GM03348 (cell line): ENCODE measurements at regions not wholly inside any gene's neighbourhood (a gene's known extent, or its start where the extent isn't known, plus 50 kb on each side); places are given as distances from the start of the nearest gene placed in this dataset.
A peak's percentile ranks its signal among the peaks of the same experiment; 100 is the strongest.

ENCODE experiments used
- DNase-seq: peaks from one replicate; pipeline ENCODE4 v3.0.0; 2012; ENCODE audit warnings: low spot score

DNA sequence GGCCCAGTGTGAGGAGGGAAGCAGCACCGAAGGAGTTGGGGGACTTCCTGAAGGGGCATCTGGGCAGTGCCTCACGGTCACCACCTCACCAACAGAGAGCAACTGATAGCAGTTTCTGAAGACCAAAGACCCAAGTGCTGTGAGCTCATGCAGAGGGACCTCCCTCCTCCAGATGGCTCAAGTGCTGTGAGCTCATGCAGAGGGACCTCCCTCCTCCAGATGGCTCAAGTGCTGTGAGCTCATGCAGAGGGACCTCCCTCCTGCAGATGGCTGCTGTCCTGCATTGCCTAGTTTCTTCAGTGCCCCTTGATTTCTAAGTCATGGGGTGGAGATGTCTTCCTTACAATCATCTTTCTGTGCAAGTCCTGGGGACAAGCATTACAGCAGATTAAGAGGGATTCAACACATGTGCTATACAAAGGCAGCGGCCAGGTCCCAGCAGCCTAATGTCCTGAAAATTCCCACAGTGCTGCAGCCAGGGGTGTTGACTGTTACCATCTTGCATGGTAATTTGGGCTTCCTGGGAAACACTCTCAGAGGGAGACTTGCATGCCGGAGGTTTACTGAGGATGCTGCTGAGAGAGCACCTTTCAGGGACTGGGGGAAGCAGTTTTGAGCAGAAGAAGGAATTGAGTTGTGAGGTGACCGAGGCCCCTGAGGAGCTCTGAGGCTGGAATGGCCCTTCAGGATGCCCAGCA is 409.3 kb downstream of the GALR1 start:
- DNase-seq: no peak

DNA sequence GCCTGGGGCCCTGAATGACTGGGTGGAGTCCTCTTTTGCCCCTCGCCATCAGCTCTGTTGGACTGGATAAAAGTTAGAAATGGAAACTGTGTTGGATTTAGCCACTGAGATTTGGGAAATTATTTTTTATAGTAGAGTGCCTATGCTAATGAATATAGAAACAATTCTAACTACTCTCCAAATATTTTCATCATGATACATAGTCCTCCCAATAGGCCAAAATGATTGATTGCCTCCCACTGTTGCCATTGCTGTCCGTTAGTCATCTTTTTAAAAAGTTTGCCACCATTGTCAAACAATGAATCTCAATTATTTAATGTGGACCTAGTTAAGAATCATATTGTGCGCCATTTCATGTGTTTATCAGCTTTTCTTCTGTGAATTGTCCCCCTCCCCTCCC is 417.0 kb downstream of the GALR1 start:
- no peak for DNase-seq

DNA sequence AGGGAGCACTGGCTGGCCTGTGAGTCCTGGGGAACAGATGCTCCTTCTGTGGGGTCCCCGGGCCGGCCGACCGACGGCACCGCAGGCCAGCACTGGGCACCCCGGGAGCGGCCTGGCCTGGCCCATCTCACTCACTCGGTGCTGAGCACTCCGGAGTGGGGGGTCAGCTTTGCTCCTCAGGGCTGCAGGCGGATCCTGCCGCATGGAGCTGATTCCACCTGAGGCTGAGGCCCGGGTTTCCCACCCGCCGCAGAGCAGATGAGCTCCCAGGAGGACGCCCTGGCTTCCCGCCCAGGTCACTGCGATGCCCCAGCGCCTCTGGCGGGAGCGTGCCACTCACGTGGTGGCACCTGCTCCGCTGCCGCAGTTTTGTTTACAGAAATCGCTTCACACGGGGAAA is 418.6 kb downstream of the GALR1 start:
- no peak for DNase-seq

DNA sequence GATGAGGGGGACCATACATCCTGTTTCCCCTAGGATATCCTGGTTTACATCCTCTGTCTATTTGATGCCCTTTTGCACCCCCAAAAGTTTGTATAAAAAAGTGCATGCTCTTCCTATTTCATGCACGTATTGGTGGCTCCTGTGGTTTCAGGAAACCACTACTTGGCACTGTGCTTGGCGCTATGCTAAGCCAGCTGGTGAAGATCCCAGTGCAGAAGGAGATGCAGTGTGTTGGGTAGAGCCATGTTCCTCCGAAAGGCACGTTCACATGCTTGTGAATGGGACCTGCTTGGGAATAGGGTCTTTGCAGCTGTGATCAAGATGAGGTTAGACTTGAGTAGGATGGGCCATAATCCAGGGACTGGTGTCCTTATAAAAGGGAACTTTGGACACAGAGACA is 419.7 kb downstream of the GALR1 start:
- DNase-seq: no peak

DNA sequence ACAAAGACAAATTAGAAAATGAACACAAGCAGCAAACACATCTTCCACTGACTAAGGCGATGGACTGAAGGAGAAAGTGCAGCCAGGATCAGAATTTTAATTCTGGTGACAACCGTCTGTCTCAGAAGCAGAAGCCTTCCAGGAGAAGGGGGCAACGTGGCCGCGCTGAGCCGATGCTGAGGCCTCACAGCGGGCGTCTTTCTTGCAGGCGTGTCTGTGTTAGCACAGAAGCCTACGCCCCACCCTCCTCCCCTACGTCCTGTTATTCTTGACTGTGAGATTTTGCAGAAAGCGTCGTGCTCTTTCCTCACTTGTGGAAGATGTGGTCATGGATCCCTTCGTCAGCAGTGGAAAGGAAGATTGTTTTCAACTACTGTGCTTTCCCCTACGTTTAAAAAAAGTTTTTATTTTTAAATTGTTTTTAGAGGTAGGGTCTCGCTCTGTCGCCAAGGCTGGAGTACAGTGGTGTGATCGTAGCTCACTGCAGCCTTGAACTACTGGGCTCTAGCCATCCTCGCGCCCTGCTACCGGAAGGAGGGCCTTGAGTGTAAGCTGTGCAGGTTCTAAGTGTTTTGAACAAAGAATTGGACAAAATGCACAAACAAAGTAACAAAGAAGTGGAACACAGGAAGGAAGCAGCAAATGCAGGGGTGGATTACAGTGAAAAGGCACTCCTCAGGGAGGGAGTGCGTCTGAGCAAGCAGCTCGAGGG is 422.0 kb downstream of the GALR1 start:
- no peak for DNase-seq

DNA sequence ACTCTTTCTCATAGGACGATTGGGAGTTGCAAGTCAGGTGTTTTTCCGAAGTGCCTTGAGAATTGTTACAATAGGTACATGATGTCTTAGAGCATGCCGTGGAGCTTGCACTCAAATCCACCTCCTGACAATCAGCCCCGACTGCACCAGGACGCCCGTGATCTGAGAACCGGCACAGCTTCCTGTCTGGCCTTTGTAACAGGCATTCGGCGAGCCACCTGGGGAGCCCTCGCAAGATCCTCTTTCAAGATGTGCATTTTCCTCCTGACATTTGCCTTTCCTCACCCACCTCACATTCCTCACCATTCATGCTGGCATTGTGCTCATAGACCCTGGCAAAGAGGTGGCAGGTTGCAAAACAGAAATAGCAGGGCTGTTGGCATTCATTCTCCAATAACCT is 427.3 kb downstream of the GALR1 start:
- no peak for DNase-seq

DNA sequence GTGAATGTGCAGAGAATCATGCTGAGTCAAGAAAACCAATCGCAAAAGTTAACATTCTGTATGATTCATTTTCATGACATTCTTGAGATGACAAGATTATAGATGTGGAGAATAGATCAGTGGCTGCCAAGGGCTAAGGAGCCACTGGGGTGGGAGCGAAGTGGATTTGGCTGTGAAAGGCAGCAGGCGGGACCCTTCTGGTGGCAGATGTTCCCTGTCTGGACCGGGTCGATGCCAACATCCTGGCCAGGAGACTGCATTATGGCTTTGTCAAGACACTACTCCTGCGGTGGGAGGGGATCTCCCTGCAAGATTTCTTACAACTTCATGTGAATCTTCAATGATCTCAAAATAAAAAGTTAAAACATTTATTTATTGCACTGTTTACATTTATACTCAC is 427.9 kb downstream of the GALR1 start:
- no peak for DNase-seq

DNA sequence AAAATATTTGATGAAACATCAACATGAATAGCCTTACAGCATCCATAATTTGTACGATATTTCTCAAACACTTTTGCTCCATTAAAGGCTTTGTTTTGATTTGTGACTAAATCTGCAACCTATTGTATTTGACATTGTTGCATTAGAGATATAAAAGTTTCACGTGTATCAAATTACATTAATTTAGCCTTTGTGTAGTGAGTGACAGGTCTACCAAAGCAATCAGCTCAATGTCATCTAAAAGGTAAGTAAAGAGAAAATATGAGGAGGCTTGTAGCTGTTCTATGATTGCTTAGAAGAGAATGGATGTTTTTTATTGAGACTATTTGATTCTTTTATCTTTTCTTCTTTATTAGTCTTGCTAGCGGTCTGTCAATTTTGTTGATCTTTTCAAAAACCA is 430.2 kb downstream of the GALR1 start:
- no peak for DNase-seq

DNA sequence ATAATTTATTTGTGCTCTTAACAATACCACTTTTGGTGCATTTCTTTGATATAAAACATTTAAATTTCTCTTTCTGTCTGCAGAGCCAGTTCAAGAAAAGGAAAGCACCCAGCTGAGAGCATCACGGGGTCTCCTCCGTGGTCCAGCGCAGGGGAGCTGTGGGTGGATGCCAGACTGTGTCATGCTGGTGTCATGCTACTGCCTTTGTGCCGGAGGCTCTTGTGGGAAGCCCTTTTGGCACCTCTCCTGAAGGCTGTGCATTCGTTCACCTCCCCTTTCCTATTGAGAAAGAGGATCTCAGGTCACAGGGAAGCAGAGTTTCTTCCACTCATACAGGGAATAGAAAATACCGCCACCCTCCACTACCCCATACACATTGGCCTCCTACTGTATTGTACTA is 450.4 kb downstream of the GALR1 start:
- DNase-seq: no peak

DNA sequence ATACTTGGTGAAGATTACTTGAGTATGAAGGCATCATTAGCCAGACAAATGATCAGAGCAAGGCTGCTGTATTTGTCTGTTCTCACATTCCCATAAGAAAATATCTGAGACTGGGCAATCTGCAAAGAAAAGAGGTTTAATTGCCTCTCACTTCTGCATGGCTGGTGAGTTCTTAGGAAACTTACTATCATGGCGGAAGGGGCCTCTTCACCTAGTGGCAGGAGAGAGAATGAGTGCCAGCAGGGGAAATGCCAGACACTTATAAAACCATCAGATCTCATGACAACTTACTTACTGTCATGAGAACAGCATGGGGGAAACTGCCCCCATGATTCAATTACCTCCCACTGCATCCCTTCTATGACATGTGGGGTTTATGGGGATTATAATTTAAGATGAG is 452.3 kb downstream of the GALR1 start:
- no peak for DNase-seq

DNA sequence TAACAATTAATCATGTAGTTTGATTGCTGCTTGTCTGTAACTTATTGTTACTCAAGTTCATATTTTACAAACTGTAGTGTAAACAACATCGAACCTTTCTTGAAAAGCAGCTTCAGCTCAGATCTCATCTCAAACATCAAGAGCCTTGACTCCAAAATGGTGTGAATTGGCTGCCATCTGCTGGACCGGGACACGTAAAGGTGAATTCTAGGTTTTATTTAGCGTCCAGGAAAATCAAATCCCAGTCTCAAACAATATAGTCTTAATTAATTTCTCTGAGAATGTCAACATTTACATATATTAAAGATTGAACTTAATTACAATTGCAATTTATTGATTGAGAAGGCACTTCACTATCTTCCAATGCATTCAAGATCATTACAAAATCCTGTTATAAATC is 453.0 kb downstream of the GALR1 start:
- no peak for DNase-seq

DNA sequence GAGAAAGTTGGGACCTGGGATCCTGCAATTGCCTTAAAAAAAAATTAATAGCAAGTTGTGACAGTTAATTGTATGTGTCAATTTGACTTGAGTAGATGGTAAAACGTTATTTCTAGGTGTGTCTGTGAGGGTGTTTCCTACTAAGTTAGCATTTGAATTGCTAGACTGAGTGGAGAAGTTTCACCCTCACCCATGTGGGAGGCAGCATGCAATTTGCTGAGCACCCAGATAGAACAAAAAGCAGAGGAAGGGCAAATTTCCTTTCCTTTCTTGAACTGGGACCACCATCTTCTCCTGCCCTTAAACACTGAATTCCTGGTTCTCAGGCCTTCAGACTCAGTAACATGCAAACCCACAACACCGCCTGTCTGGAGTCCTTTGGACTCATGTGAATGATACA is 455.7 kb downstream of the GALR1 start:
- DNase-seq: no peak

DNA sequence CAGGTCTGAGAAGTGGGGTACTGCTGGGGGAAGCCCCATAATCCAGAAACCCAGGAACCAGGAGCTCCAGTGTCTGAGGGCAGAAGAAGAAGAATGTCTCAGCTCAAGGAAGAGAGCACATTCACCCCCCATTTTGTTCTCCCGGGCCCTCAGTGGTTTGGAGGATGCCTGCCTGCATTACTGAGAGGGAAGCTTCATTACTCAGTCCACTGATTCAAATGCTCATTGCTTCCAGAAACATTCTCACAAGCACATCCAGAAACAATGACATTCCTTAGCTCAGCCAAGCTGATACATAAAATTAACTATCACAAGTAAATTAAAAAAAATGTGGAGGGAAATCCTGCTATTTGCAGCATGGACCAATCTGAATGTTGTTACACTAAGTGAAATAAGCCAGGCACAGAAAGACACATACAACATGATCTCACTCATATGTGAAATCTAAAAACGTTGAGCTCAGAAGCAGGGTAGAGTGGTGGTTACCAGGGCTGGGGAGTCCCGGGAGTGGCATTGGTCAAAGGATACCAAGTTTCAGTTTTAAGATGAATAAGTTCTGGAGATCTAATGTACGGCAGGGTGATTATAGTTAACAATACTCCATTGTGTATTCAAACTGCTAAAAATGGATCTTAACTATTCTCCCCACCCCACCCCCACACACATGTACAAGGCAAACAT is 459.3 kb downstream of the GALR1 start:
- peak; percentile 5 for DNase-seq

DNA sequence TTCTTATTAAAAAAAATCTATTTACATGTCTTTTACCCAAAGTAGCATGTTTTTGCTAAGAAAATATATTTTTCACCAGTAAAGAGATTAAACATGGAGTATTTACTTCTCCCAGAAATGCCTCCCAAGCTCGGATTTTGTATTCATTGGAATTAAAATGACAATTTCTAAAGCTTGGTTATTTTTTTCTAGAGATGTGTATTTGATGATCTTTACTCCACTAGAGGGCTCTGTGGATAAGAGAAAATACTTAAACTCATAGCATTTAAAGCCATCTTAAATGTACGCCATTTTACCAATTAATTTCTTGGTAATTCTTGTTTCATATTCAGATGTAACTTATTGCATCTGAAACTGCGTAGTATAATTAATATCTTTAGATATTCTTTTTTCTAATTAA is 461.4 kb downstream of the GALR1 start:
- DNase-seq: peak; percentile 9

DNA sequence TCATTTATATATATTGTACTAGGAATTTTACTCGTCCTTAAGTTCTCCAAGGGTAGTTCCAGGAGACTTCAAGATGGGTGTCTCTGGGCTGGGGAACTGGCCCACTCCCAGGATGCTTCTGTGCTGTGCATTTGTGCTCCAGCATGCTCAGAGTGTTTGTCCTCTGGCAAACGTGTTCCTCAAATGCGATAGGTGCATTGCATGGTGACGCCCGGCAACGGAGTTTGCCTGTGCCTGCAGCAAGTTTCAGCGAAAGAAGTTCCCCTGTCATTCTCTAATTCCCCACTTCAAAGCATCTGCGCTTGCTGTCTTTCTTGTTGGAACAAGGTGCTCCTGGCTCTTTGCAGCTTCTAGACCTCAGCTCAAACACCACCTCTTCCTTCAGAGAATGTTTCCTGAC is 465.1 kb downstream of the GALR1 start:
- no peak for DNase-seq

DNA sequence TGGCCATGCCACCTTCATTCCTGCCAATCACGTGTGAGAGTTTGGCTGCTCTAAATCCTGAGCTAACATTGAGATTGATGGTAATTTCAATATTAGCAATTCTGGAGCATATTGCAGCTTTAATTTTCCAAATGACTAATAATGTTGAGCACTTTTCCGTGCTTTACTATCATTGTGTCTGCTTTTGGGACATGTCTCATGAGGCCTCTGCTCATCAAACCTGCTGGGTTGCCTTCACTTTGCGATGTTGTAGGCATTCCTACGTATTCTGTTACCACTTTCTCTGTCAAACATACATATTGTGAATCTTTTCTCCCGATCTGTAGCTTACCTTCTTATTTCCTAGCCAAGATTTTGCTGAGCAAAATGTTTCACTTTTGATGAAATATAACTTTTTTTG is 466.6 kb downstream of the GALR1 start:
- no peak for DNase-seq

DNA sequence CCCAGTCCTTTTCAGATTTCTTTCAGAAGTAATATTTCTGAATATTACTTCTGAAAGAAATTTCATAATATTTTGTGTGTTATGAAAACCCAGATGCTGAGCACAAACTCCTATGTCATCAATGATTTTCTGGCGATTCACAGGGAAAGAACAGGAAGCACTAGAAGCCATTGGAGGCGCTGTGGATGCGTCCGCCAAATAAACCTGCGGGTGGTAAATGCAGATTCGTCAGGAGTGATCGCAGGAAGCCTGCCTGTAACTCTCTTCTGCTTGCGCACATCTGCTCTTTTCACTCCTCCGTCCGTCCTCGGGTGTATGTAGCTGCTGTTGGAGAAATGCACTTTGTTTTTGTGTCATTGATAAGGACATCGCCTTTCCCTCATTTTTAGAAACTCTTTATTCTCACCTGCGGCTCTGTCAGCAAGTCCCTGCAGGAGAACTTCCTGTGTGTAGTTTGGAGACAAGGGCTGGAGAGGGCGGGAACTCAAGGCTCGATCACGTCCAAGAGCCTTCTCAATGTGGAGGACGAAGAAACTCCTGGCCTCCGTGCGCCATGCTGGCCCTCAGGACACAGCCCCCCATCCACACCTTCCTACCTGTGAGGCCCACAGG is 483.8 kb downstream of the GALR1 start:
- no peak for DNase-seq

DNA sequence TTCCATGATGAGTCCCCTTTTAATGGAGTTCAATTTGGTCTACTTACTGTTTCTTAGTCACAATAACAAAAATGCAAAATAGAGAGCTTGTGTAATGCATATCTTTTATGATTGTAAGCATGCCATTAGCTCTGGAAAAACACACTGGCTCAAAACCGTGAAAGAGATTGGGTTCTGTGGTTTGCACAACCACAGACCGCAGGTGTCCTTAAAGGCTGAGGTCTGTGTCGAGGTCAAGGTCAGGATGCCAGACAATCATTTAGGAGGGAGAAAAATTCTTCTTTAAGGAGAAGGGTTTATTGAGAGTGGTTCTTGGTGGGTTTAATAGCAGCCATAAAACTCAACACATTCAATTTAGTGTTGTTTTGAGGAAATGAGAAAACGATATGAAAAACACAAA is 487.2 kb downstream of the GALR1 start:
- no peak for DNase-seq

DNA sequence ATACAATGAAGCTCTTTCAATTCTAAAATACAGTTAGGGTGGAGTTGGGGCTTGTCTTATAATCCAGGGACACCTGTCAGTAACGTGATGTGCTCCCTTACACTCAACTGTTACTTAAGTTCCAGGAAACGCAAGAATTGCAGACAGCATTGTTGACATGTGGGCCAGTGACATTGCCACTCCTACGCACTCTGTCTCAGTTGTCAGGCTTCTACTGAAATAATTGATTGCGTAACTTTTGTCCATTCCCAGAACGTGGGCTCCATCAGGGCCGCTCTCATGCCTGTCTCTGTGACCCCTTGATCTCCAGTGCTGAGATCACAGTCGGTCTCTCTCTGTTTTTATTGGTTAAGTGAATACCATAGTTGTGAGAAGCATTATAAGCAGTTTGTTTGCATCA is 487.8 kb downstream of the GALR1 start:
- DNase-seq: no peak

DNA sequence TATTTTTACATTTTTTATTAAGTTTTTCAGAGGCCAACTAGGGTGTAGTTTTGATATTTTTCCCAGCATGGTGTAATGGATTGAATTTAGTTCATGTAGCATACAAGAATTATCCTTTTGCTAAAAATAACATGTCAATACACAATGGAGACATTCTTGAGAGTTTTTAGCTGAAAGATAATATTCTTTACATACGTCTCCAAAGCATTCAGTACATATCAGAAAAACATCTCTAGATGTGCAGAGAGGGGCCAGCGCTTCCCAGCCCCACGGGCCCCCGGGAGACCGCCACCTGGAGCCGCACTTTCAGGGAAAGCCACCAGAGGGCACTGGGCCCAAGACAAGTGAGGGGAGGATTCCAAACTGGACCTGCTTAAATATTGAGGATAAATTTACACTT is 499.4 kb downstream of the GALR1 start:
- DNase-seq: peak; percentile 40

DNA sequence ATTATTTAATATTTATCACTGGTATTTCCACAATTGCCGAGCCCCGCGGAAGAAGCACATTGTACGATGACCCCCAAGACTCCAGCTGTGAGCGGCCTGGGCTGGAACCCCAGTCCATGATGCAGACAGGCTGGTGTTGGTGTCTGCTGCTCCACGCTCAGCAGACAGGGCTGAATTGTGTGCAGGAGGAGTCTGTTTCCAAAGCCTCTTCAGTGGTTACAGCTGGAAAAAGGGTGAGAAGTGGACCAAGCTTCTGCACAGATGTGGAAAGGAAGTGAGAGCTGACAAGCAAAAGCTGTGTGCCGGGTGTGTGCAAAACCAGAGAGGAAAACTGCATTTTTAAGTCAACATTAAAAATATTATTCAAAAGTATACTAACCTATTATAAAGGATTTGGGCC is 500.4 kb downstream of the GALR1 start:
- no peak for DNase-seq

DNA sequence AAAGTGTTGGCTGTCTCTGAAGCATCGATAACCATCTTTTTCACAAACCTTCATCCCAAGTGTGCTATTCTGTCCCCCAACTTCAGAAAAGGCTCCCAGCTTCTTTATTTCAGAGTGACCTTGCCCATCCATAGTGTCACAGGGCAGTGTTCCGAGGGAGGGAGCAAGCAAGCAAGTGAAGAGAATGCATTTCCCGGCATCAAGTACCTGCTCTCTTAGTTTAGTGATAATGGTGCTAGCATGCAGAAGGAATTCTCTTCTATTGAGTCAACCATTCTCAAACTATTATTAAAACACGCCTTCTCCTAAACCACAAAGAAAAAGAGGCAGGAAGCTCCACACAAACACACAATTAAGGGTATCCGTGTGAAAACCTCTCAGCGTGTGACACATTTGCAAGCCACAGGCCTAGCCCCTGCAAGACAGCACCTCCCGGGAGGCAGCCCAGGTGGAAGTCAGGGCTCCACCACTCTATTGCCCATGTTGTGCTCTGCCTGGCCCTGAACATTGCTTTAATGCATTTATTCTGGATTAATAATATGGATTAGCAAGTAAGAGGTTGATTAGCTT is 504.9 kb downstream of the GALR1 start:
- DNase-seq: no peak

DNA sequence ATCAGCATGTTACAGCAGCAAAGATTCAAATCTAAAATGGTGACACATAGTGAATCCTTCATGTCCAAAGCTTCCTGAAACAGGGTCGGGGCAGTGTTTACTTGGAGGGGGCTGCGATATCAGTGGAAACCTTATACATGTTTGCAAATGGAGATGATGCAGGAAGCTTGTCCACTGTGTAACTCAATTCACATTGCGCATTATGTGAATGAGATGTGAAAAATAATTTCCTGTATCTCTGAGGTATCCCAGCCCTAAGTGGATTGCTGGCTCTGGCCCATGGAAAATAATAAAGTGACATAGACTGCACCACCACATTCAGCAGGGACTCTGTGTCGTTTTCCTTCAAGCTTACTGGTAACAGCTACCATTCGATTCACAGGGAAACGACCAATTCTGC is 505.5 kb downstream of the GALR1 start:
- no peak for DNase-seq
